Right cardiac atrium (tissue), 5 donors: ENCODE measurements at regions not wholly inside any gene's neighbourhood (a gene's known extent, or its start where the extent isn't known, plus 50 kb on each side); places are given as distances from the start of the nearest gene placed in this dataset.
A peak's percentile ranks its signal among the peaks of the same experiment; 100 is the strongest.

Source experiments
- ATAC-seq, 2 donors: fragments of 200-7000 bp; cut with Tn5 transposase; one replicate each; pipeline versions ENCODE4 v1.8.0 to v1.9.1; 2020; ENCODE audit warnings: moderate library complexity in 2 of 2, mild to moderate bottlenecking in 1 of 2
- DNase-seq, 3 donors: peaks; one replicate each; pipeline ENCODE4 v3.0.0-alpha.2; 2020
- H3K27ac ChIP-seq: one replicate; pipeline ENCODE4 v1.5.1; 2013; ENCODE audit warnings: mild to moderate bottlenecking, low read length, control low read depth, moderate library complexity
- H3K27me3 ChIP-seq: one replicate; pipeline ENCODE4 v1.6.1; 2013; ENCODE audit not compliant: control insufficient read depth, insufficient read depth
- H3K4me1 ChIP-seq: one replicate; pipeline ENCODE4 v1.6.1; 2013; ENCODE audit warnings: low read length; ENCODE audit not compliant: control insufficient read depth, insufficient read depth
- H3K4me3 ChIP-seq: one replicate; pipeline ENCODE4 v1.5.1; 2013; ENCODE audit warnings: low read length, control low read depth
- H3K9me3 ChIP-seq: one replicate; pipeline ENCODE4 v1.6.1; 2013; ENCODE audit warnings: low read length; ENCODE audit not compliant: control insufficient read depth
- WGBS: extraction: QIAGEN DNeasy Blood & Tissue Kit; methylation state at CpG from one replicate; pipeline ENCODE4 v1.1.7; 2013; 5-methylcytosine and 5-hydroxymethylcytosine counted together
- intact Hi-C, 4 donors: fragments of 100-400 bp; cut with DNase I; formaldehyde crosslinking; loops; one replicate each; pipeline versions ENCODE4 v1.11.0 to v1.14.0; 2022 to 2023
- donor health status: healthy with polysubstance abuse.
- donor health status: DM: no; HTN: yes; CAD: no.
- donor health status: DM: no; HTN: no; CAD: no.
- donor health status: DM: no; HTN: yes; CAD: no; lungs with severe emphysema.
- donor health status: DM: yes; HTN: yes; CAD: no.

- DNase-seq = no peak
- H3K9me3 ChIP-seq = no peaks in the 10 kb centered on the region
- no peaks in the 10 kb centered on the region for H3K27me3 ChIP-seq
- WGBS = 79% methylated on average over 2 of the region's 2 CpGs
- H3K4me3 ChIP-seq = no peak overlapping the region
- H3K27ac ChIP-seq = no peak overlapping the region
- H3K4me1 ChIP-seq = no peaks in the 10 kb centered on the region
- intact Hi-C loops = no loop called here
- no peak for ATAC-seq
Observed at GRCh38 chr3:11950576-11950975, 53.6 kb upstream of the SYN2 start.

- intact Hi-C loops = no loop called here
- DNase-seq (no peak), ATAC-seq (no peak)
- no peak overlapping the region for H3K4me3 ChIP-seq
- no peaks in the 10 kb centered on the region for H3K9me3 ChIP-seq
- 75% methylated on average over 4 of the region's 4 CpGs for WGBS
- no peak overlapping the region for H3K27ac ChIP-seq
- no peaks in the 10 kb centered on the region for H3K27me3 ChIP-seq
- no peaks in the 10 kb centered on the region for H3K4me1 ChIP-seq
Observed at GRCh38 chr3:11953350-11953749, 50.8 kb upstream of the SYN2 start.

GRCh38 chr3:11953778-11954177 is 50.4 kb upstream of the SYN2 start:
- Histone ChIP-seq H3K27ac (no peak overlapping the region), H3K27me3 (no peaks in the 10 kb centered on the region), H3K9me3 (no peaks in the 10 kb centered on the region), H3K4me3 (no peak overlapping the region), H3K4me1 (no peaks in the 10 kb centered on the region)
- ATAC-seq (no peak), DNase-seq (no peak)
- 53% methylated on average over 6 of the region's 6 CpGs for WGBS
- intact Hi-C loops = no loop called here

GRCh38 chr3:11954312-11954934 is 49.8 kb upstream of the SYN2 start:
- intact Hi-C loops = no loop called here
- Histone ChIP-seq H3K27ac (no peak overlapping the region), H3K27me3 (no peaks in the 10 kb centered on the region), H3K9me3 (no peaks in the 10 kb centered on the region), H3K4me1 (no peaks in the 10 kb centered on the region), H3K4me3 (no peak overlapping the region)
- 38% methylated on average over 8 of the region's 8 CpGs for WGBS
- ATAC-seq (no peak), DNase-seq (peak in 1 of 3 donors; percentile 13)
